HEK293 (cell line): ENCODE measurements at regions not wholly inside any gene's neighbourhood (a gene's known extent, or its start where the extent isn't known, plus 50 kb on each side); places are given as distances from the start of the nearest gene placed in this dataset.

Experiments used
- CTCF ChIA-PET: fragments of 350-600 bp; formaldehyde crosslinking; extraction: SDS; loops from one replicate; lab custom pipeline; 2021; ENCODE audit warnings: antibody characterized with exemption; lab: Yijun Ruan, JAX
- POLR2A ChIA-PET: fragments of 300-600 bp; formaldehyde crosslinking; extraction: SDS; loops from one replicate; lab custom pipeline; 2020; ENCODE audit warnings: antibody characterized with exemption, inconsistent platforms; lab: Yijun Ruan, JAX
- H3K27ac ChIP-seq: fragments of 200-500 bp; sonication (Bioruptor generic); 2 replicates; pipeline ENCODE4 v1.5.1; 2014; ENCODE audit warnings: low read depth, low read length, control low read depth, inconsistent platforms; ENCODE audit errors: extremely low read depth
- H3K36me3 ChIP-seq, 2 experiments: fragments of 200-500 bp in 1 of 2; sonication (Bioruptor generic) in 1 of 2; 1 replicate in 1 of 2; 2 replicates in 1 of 2; pipeline ENCODE4 v1.5.1; 2014 to 2017; ENCODE audit warnings: inconsistent platforms in 2 of 2, low read length in 2 of 2; ENCODE audit not compliant: control insufficient read depth in 2 of 2, insufficient read depth in 1 of 2
- H3K4me1 ChIP-seq: fragments of 200-500 bp; sonication (Bioruptor generic); 2 replicates; pipeline ENCODE4 v1.5.1; 2014; ENCODE audit warnings: mild to moderate bottlenecking, low read length, inconsistent platforms; ENCODE audit not compliant: control insufficient read depth, insufficient read depth
- H3K4me3 ChIP-seq: 2 replicates; pipeline ENCODE4 v1.5.1; 2011; ENCODE audit warnings: low read depth, mild to moderate bottlenecking, control low read depth, low read length, moderate library complexity
- H3K9me3 ChIP-seq: fragments of 200-500 bp; sonication (Bioruptor generic); 2 replicates; pipeline ENCODE4 v1.5.1; 2014; ENCODE audit warnings: low read depth, low read length, inconsistent platforms; ENCODE audit not compliant: control insufficient read depth, insufficient read depth
- GLIS1 ChIP-seq: fragments of 450-650 bp; formaldehyde crosslinking; IDR thresholded peaks from 2 replicates; pipeline ENCODE4 v1.5.1; 2016; ENCODE audit warnings: missing biosample characterization, missing genetic modification characterization
- MZF1 ChIP-seq: fragments of 450-650 bp; formaldehyde crosslinking; IDR thresholded peaks from 2 replicates; pipeline ENCODE4 v1.5.1; 2017; ENCODE audit warnings: missing biosample characterization, missing genetic modification characterization, borderline replicate concordance
- TCF7L2 ChIP-seq: IDR thresholded peaks from 2 replicates; pipeline ENCODE4 v1.6.1; 2011; ENCODE audit warnings: low read depth, mild to moderate bottlenecking, inconsistent platforms, low read length, moderate library complexity, borderline replicate concordance
- ZBTB17 ChIP-seq: fragments of 450-650 bp; formaldehyde crosslinking; IDR thresholded peaks from 2 replicates; pipeline ENCODE4 v1.5.1; 2016; ENCODE audit warnings: missing biosample characterization, missing genetic modification characterization
- ZBTB48 ChIP-seq: fragments of 450-650 bp; formaldehyde crosslinking; IDR thresholded peaks from 2 replicates; pipeline ENCODE4 v1.5.1; 2016; ENCODE audit warnings: missing biosample characterization, missing genetic modification characterization
- ZNF114 ChIP-seq: fragments of 450-650 bp; formaldehyde crosslinking; IDR thresholded peaks from 2 replicates; pipeline ENCODE4 v1.5.0; 2017; ENCODE audit warnings: missing biosample characterization, missing genetic modification characterization
- ZNF132 ChIP-seq: fragments of 450-650 bp; formaldehyde crosslinking; IDR thresholded peaks from 2 replicates; pipeline ENCODE4 v1.5.1; 2017; ENCODE audit warnings: missing biosample characterization, missing genetic modification characterization, borderline replicate concordance
- ZNF175 ChIP-seq: fragments of 450-650 bp; formaldehyde crosslinking; IDR thresholded peaks from 2 replicates; pipeline ENCODE4 v1.5.1; 2016; ENCODE audit warnings: missing biosample characterization, missing genetic modification characterization
- ZNF211 ChIP-seq: fragments of 450-650 bp; formaldehyde crosslinking; IDR thresholded peaks from 2 replicates; pipeline ENCODE4 v1.5.1; 2016; ENCODE audit warnings: low read depth, missing biosample characterization, missing genetic modification characterization
- ZNF354C ChIP-seq: fragments of 450-650 bp; formaldehyde crosslinking; IDR thresholded peaks from 2 replicates; pipeline ENCODE4 v1.5.1; 2016; ENCODE audit warnings: missing biosample characterization, missing genetic modification characterization, low read depth, borderline replicate concordance
- ZNF501 ChIP-seq: fragments of 450-650 bp; formaldehyde crosslinking; IDR thresholded peaks from 2 replicates; pipeline ENCODE4 v1.5.1; 2016; ENCODE audit warnings: missing biosample characterization, missing genetic modification characterization
- ZNF558 ChIP-seq: fragments of 450-650 bp; formaldehyde crosslinking; IDR thresholded peaks from 2 replicates; pipeline ENCODE4 v1.5.1; 2016; ENCODE audit warnings: missing biosample characterization, missing genetic modification characterization
- ZNF571 ChIP-seq: fragments of 450-650 bp; formaldehyde crosslinking; IDR thresholded peaks from 2 replicates; pipeline ENCODE4 v1.5.0; 2017; ENCODE audit warnings: missing biosample characterization, missing genetic modification characterization
- ZNF600 ChIP-seq: fragments of 450-650 bp; formaldehyde crosslinking; IDR thresholded peaks from 2 replicates; pipeline ENCODE4 v1.5.1; 2016; ENCODE audit warnings: missing biosample characterization, missing genetic modification characterization
- ZNF624 ChIP-seq: fragments of 450-650 bp; formaldehyde crosslinking; IDR thresholded peaks from 2 replicates; pipeline ENCODE4 v1.5.1; 2017; ENCODE audit warnings: missing biosample characterization, missing genetic modification characterization
- ZNF677 ChIP-seq: fragments of 450-650 bp; IDR thresholded peaks from 2 replicates; pipeline ENCODE4 v1.5.0; 2018; ENCODE audit warnings: missing biosample characterization, mild to moderate bottlenecking, missing genetic modification characterization, moderate library complexity
- TF ChIP-seq, protein P1 (sequence below): sonication (generic); formaldehyde crosslinking; IDR thresholded peaks from 2 replicates; pipeline ENCODE4 v1.8.1; 2022; ENCODE audit warnings: mild to moderate bottlenecking, moderate library complexity, missing genetic modification reagents
- TF ChIP-seq, protein P2 (sequence below): fragments of 450-650 bp; formaldehyde crosslinking; IDR thresholded peaks from 2 replicates; pipeline ENCODE4 v1.5.1; 2016; ENCODE audit warnings: missing biosample characterization, missing genetic modification characterization
- TF ChIP-seq, protein P3 (sequence below): fragments of 450-650 bp; formaldehyde crosslinking; optimal IDR thresholded peaks from 2 replicates; pipeline ENCODE3; 2016; ENCODE audit warnings: missing biosample characterization, mild to moderate bottlenecking, missing genetic modification characterization

DNA sequence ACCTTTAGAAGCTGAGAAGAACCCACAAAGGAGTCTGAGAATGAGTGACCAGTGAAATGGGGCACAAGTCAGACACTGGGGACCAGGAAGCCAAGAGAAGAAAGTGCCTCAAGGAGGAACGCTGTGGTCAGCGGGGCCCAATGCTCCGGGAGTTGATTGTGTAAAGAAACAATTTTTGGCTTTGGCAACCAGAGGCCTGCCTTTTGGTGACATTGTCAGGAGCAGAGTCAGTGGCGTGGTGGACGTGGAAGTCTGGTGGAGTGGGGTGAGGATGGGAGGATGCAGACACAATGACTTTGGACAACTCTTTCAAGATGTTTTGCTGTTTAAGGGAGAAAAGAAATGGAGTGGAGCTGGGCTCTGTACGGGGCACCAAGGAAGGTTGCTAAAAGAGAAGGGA is 100.2 kb upstream of the SEC11C start (continued):
- TF ChIP-seq TCF7L2 (no peak), ZNF558 (tag by site-specific recombination) (no peak)

DNA sequence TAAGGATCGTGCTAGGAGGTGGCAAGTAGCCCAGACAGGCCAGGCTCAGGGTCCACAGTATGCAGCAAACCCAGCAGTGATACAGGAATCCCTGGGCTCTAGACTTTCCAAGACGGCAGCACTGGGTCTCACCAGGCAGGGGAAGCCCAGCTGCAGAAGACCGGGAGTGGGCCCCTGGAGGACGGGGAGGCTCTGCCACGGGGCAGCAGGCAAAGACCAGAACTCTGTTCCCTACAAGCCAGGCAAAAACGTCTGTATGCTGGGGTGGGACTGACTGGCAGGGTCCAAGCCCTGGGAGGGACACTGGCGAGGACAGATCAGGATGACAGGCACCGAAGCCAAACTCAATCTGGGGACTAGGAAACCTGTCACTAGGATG is 98.9 kb upstream of the SEC11C start:
- no peak overlapping the region for H3K27ac ChIP-seq
- H3K9me3 ChIP-seq = no peaks in the 10 kb centered on the region
- H3K36me3 ChIP-seq = no peaks in the 10 kb centered on the region
- ChIA-PET POLR2A (no interaction called here), CTCF (interaction anchor here (0.7 kb wide), 1 partner anchor 271 kb away, joined by 6 read pairs; no protein-coding TSS in a partner anchor)
- H3K4me3 ChIP-seq = no peak overlapping the region
- TF ChIP-seq ZNF114 = no peak
- no peak for TF ChIP-seq ZBTB17 (tag by site-specific recombination)
- TF ChIP-seq, protein P1, sequence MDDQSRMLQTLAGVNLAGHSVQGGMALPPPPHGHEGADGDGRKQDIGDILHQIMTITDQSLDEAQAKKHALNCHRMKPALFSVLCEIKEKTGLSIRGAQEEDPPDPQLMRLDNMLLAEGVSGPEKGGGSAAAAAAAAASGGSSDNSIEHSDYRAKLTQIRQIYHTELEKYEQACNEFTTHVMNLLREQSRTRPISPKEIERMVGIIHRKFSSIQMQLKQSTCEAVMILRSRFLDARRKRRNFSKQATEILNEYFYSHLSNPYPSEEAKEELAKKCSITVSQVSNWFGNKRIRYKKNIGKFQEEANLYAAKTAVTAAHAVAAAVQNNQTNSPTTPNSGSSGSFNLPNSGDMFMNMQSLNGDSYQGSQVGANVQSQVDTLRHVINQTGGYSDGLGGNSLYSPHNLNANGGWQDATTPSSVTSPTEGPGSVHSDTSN (CRISPR knock-in tag) = no peak
- TF ChIP-seq ZNF132 (tag by site-specific recombination) = no peak
- TF ChIP-seq ZBTB48 (tag by site-specific recombination) = no peak
- no peak for TF ChIP-seq MZF1 (tag by site-specific recombination)
- TF ChIP-seq ZNF677 (tag by site-specific recombination) = no peak
- TF ChIP-seq, protein P2, sequence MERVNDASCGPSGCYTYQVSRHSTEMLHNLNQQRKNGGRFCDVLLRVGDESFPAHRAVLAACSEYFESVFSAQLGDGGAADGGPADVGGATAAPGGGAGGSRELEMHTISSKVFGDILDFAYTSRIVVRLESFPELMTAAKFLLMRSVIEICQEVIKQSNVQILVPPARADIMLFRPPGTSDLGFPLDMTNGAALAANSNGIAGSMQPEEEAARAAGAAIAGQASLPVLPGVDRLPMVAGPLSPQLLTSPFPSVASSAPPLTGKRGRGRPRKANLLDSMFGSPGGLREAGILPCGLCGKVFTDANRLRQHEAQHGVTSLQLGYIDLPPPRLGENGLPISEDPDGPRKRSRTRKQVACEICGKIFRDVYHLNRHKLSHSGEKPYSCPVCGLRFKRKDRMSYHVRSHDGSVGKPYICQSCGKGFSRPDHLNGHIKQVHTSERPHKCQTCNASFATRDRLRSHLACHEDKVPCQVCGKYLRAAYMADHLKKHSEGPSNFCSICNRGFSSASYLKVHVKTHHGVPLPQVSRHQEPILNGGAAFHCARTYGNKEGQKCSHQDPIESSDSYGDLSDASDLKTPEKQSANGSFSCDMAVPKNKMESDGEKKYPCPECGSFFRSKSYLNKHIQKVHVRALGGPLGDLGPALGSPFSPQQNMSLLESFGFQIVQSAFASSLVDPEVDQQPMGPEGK (tag by site-specific recombination) = no peak
- TF ChIP-seq ZNF211 (tag by site-specific recombination) = no peak
- no peak for TF ChIP-seq ZNF354C (tag by site-specific recombination)
- H3K4me1 ChIP-seq = no peaks in the 10 kb centered on the region

DNA sequence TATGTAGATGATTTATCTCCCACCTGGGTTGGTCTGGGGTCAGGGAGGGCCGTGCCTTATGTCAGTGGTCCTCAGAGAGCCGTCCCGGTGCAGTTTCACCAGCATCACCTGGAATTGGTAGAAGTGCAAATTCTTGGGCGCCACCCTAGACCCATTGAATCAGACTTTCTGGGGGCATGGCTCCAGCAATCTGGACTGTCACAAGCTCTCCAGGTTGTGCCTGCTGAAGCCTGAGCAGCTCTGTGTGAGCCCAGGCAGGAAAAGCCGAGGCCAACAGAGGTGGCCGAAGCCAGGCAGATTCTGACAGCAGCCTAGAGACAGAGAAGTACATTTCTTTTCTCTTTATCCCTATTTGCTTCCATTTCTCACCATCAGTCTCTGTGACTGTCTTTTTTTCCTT is 98.4 kb upstream of the SEC11C start:
- no peaks in the 10 kb centered on the region for H3K9me3 ChIP-seq
- H3K36me3 ChIP-seq = no peaks in the 10 kb centered on the region
- H3K27ac ChIP-seq = no peak overlapping the region
- no peaks in the 10 kb centered on the region for H3K4me1 ChIP-seq
- ChIA-PET CTCF (interaction anchor here (0.6 kb wide), 1 partner anchor 277 kb away, joined by 3 read pairs; no protein-coding TSS in a partner anchor), POLR2A (interaction anchor here (0.6 kb wide), 1 partner anchor 137 kb away, joined by 3 read pairs; no protein-coding TSS in a partner anchor)
- TF ChIP-seq ZNF175 (tag by site-specific recombination) = no peak
- TF ChIP-seq, protein P3, sequence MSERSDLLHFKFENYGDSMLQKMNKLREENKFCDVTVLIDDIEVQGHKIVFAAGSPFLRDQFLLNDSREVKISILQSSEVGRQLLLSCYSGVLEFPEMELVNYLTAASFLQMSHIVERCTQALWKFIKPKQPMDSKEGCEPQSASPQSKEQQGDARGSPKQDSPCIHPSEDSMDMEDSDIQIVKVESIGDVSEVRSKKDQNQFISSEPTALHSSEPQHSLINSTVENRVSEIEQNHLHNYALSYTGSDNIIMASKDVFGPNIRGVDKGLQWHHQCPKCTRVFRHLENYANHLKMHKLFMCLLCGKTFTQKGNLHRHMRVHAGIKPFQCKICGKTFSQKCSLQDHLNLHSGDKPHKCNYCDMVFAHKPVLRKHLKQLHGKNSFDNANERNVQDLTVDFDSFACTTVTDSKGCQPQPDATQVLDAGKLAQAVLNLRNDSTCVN (tag by site-specific recombination) = no peak
- no peak for TF ChIP-seq ZNF600 (tag by site-specific recombination)
- no peak for TF ChIP-seq TCF7L2
- no peak for TF ChIP-seq ZNF624 (tag by site-specific recombination)
- no peak for TF ChIP-seq ZBTB48 (tag by site-specific recombination)
- TF ChIP-seq ZNF571 = no peak
- no peak for TF ChIP-seq GLIS1 (tag by site-specific recombination)
- no peak for TF ChIP-seq ZNF501 (tag by site-specific recombination)
- no peak for TF ChIP-seq ZNF558 (tag by site-specific recombination)
- no peak overlapping the region for H3K4me3 ChIP-seq
